A673 (cell line): ENCODE measurements at regions not wholly inside any gene's neighbourhood (a gene's known extent, or its start where the extent isn't known, plus 50 kb on each side); places are given as distances from the start of the nearest gene placed in this dataset.

Source experiments
- CTCF ChIP-seq: fragments of 300-800, 200-600 bp; sonication (generic); conservative IDR thresholded peaks from 2 replicates; pipeline ENCODE4 v1.5.1; 2017; ENCODE audit warnings: low read depth, mild to moderate bottlenecking, antibody characterized with exemption, low read length, moderate library complexity, mixed read lengths
- EZH2 ChIP-seq: fragments of 200-600 bp; sonication (generic); IDR thresholded peaks from 2 replicates; pipeline ENCODE4 v1.6.1; 2017; ENCODE audit warnings: borderline replicate concordance, low read depth, mild to moderate bottlenecking, mixed read lengths, antibody characterized with exemption, low read length; ENCODE audit not compliant: poor library complexity, severe bottlenecking

GRCh38 chr18:67135981-67136380 lies 380.5 kb downstream of the DSEL start:
- no peak for TF ChIP-seq CTCF
- no peak for TF ChIP-seq EZH2
